Keratinocyte (primary cell): ENCODE measurements at regions not wholly inside any gene's neighbourhood (a gene's known extent, or its start where the extent isn't known, plus 50 kb on each side); places are given as distances from the start of the nearest gene placed in this dataset.

ENCODE experiments used
- EZH2 ChIP-seq: IDR thresholded peaks from one replicate; pipeline ENCODE4 v1.6.1; 2012; ENCODE audit warnings: inconsistent platforms, mild to moderate bottlenecking, low read length, moderate library complexity
- TF ChIP-seq, protein P1 (sequence below), 3 experiments: IDR thresholded peaks in 1 of 3; conservative IDR thresholded peaks in 1 of 3; optimal IDR thresholded peaks in 1 of 3; 2 replicates in 2 of 3; 3 replicates in 1 of 3; pipeline versions ENCODE3 to v1.5.1; 2011; ENCODE audit warnings: low read length in 3 of 3, mild to moderate bottlenecking in 3 of 3, moderate library complexity in 2 of 3, control low read depth in 1 of 3, inconsistent platforms in 1 of 3; ENCODE audit not compliant: insufficient read depth in 2 of 3; ENCODE audit errors: extremely low read depth in 1 of 3

DNA sequence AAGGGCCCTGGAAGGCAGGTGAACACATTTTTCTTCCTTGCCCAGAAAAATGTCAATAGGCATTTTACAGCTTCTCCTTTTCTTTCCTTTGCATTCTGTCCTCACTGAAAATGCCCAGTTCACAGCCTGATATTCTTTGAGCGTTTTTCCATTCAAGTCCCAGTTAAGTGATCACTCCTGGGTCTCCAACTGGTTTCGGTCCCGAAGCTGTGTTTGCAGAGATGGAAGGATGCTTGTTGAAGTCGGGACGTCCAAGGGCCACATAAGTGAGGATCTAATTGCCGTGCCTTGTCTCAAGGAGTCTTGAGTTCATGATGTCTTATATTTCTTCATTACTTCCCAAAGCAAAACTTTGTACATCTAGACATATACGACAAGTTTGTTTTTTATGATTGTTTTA is 208.7 kb upstream of the PRKCQ start:
- TF ChIP-seq, protein P1, sequence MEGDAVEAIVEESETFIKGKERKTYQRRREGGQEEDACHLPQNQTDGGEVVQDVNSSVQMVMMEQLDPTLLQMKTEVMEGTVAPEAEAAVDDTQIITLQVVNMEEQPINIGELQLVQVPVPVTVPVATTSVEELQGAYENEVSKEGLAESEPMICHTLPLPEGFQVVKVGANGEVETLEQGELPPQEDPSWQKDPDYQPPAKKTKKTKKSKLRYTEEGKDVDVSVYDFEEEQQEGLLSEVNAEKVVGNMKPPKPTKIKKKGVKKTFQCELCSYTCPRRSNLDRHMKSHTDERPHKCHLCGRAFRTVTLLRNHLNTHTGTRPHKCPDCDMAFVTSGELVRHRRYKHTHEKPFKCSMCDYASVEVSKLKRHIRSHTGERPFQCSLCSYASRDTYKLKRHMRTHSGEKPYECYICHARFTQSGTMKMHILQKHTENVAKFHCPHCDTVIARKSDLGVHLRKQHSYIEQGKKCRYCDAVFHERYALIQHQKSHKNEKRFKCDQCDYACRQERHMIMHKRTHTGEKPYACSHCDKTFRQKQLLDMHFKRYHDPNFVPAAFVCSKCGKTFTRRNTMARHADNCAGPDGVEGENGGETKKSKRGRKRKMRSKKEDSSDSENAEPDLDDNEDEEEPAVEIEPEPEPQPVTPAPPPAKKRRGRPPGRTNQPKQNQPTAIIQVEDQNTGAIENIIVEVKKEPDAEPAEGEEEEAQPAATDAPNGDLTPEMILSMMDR (optimal IDR thresholded peaks at IDR 0.05 in 1 of 3, IDR thresholded peaks at IDR 0.05 in 1 of 3, conservative IDR thresholded peaks at IDR 0.05 in 1 of 3; ENCODE audit: extremely low read depth in 1 of 3, insufficient read depth in 2 of 3, low read length in 3 of 3), result no peak
- no peak for TF ChIP-seq EZH2
